Calu3 (cell line): ENCODE measurements at regions not wholly inside any gene's neighbourhood (a gene's known extent, or its start where the extent isn't known, plus 50 kb on each side); places are given as distances from the start of the nearest gene placed in this dataset.

Source experiments
- BruUV-seq: library from RNA; stranded (reverse); fragments of 400-500 nt; replicated peaks from 2 replicates; lab custom pipeline; 2021; lab: Mats Ljungman, UMichigan
- CTCF ChIA-PET: fragments of 300-600 bp; sonication (Branson Sonifier 250); formaldehyde crosslinking; loops from one replicate; lab custom pipeline; 2022; ENCODE audit warnings: antibody characterized with exemption; lab: Charles Lee
- DNase-seq: peaks from one replicate; pipeline ENCODE4 v3.0.0; 2022
- H3K27ac Mint-ChIP-seq: one replicate; pipeline ENCODE4 v1.8.0; 2022; ENCODE audit warnings: mixed read lengths; ENCODE audit not compliant: unreplicated experiment
- H3K27me3 Mint-ChIP-seq: one replicate; pipeline ENCODE4 v1.8.0; 2022; ENCODE audit warnings: mixed read lengths; ENCODE audit not compliant: unreplicated experiment
- H3K36me3 Mint-ChIP-seq: one replicate; pipeline ENCODE4 v1.8.0; 2022; ENCODE audit warnings: mild to moderate bottlenecking, moderate library complexity, mixed read lengths; ENCODE audit not compliant: insufficient read depth, unreplicated experiment
- H3K4me1 Mint-ChIP-seq: one replicate; pipeline ENCODE4 v1.8.0; 2022; ENCODE audit warnings: mild to moderate bottlenecking, low read depth, mixed read lengths; ENCODE audit not compliant: unreplicated experiment
- H3K4me3 Mint-ChIP-seq: one replicate; pipeline ENCODE4 v1.8.0; 2022; ENCODE audit warnings: mild to moderate bottlenecking, low read depth, moderate library complexity, mixed read lengths; ENCODE audit not compliant: unreplicated experiment
- H3K9me3 Mint-ChIP-seq: one replicate; pipeline ENCODE4 v1.8.0; 2022; ENCODE audit warnings: low read depth, mixed read lengths; ENCODE audit not compliant: unreplicated experiment
- CTCF ChIP-seq: fragments of 200-600 bp; IDR thresholded peaks from one replicate; pipeline ENCODE4 v1.8.0; 2022; ENCODE audit warnings: antibody characterized with exemption; ENCODE audit not compliant: unreplicated experiment
- intact Hi-C: fragments of 100-400 bp; cut with micrococcal nuclease; formaldehyde crosslinking; loops from one replicate; pipeline ENCODE4 v1.10.0; 2022; ENCODE audit not compliant: unreplicated experiment

DNA sequence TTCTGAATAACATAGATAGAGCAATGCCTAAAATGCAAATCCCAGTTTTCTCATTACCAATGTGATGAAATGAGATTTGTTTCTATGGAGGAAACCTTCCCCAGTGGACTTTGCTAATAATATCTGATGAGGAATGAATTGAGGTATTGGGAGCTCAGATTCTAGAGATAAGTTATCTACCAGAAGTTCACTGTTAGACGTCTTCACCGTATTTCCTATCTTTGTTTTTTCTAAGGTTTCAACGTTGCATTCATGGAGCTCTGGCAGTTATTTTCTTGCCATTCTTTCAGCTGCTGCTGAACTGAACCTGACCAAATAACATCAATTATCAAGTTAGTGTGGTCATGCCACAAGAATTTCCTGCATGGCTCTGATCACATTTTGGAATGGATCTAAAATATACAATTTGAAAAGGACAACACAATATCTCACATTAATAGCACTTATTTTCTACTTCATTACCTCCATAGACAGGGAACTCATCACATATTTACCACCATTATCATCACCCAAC, 511.8 kb upstream of the LCORL start:
- no peaks in the 10 kb centered on the region for H3K27me3 Mint-ChIP-seq
- intact Hi-C loops, result no loop called here
- no peaks in the 10 kb centered on the region for H3K4me1 Mint-ChIP-seq
- DNase-seq, result no peak
- CTCF ChIA-PET, result no interaction called here
- no peak overlapping the region for H3K27ac Mint-ChIP-seq
- TF ChIP-seq CTCF, result no peak
- peaks cover 9% of the 10 kb centered on the region for H3K9me3 Mint-ChIP-seq
- BruUV-seq, result no TSS peak
- no peaks in the 10 kb centered on the region for H3K36me3 Mint-ChIP-seq
- no peak overlapping the region for H3K4me3 Mint-ChIP-seq

DNA sequence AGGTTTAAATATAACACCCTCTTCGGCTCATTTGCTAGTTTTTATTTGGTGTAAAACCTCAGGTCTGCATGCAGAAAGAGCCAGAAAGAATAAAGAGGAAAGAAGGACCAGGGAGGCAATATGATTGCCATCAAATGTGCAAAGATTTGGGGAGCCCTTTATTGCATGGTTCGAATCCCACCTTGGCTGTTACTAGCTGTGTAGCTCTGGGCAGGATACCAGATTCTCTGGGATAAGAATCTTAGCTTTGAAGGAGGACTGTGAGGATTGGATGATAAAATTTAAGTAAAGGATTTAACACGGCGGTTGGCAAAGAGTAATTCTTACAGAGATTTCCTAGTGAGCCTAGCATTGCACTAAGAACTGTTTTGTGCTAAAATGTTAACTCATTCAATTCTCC, 510.2 kb upstream of the LCORL start:
- peaks cover 9% of the 10 kb centered on the region for H3K9me3 Mint-ChIP-seq
- DNase-seq, result no peak
- H3K27ac Mint-ChIP-seq, result no peak overlapping the region
- H3K27me3 Mint-ChIP-seq, result no peaks in the 10 kb centered on the region
- intact Hi-C loops, result no loop called here
- CTCF ChIA-PET, result no interaction called here
- BruUV-seq, result no TSS peak
- TF ChIP-seq CTCF, result no peak
- H3K4me3 Mint-ChIP-seq, result no peak overlapping the region
- H3K36me3 Mint-ChIP-seq, result no peaks in the 10 kb centered on the region
- no peaks in the 10 kb centered on the region for H3K4me1 Mint-ChIP-seq

DNA sequence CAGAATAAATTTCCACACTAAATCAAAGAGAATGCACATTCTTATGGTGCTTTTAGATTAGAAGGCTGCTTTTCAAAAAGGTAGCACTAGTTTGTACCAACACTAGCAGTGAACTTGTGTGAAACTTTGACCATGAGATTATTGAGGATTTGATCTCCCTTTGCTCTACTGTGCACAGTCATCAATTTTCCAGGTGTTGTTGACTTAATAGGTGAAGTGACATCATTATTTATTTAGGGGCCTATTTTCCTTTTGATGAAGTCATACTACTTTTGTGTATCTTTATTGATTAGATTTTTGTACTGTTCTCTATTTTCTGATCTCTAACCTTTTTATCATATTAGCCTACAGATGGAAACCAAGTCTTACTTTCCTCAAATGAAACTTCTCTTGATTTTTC, 507.9 kb upstream of the LCORL start:
- H3K27me3 Mint-ChIP-seq, result no peaks in the 10 kb centered on the region
- no TSS peak for BruUV-seq
- CTCF ChIA-PET, result no interaction called here
- intact Hi-C loops, result no loop called here
- TF ChIP-seq CTCF, result no peak
- no peak overlapping the region for H3K27ac Mint-ChIP-seq
- no peaks in the 10 kb centered on the region for H3K36me3 Mint-ChIP-seq
- H3K9me3 Mint-ChIP-seq, result peaks cover 5% of the 10 kb centered on the region
- H3K4me3 Mint-ChIP-seq, result no peak overlapping the region
- no peaks in the 10 kb centered on the region for H3K4me1 Mint-ChIP-seq
- DNase-seq, result no peak

GRCh38 chr4:18524667-18525066, 503.1 kb upstream of the LCORL start:
- Mint-ChIP-seq H3K27ac (no peak overlapping the region), H3K27me3 (no peaks in the 10 kb centered on the region), H3K9me3 (peaks cover 2% of the 10 kb centered on the region), H3K4me1 (no peaks in the 10 kb centered on the region), H3K4me3 (no peak overlapping the region), H3K36me3 (peaks cover 5% of the 10 kb centered on the region)
- intact Hi-C loops, result no loop called here
- no TSS peak for BruUV-seq
- DNase-seq, result no peak
- CTCF ChIA-PET, result no interaction called here
- TF ChIP-seq CTCF, result no peak

GRCh38 chr4:18518098-18518497, 496.5 kb upstream of the LCORL start:
- intact Hi-C loops, result no loop called here
- BruUV-seq, result no TSS peak
- CTCF ChIA-PET, result no interaction called here
- no peak for TF ChIP-seq CTCF
- H3K4me3 Mint-ChIP-seq, result no peak overlapping the region
- no peaks in the 10 kb centered on the region for H3K4me1 Mint-ChIP-seq
- H3K36me3 Mint-ChIP-seq, result peaks cover 5% of the 10 kb centered on the region
- no peaks in the 10 kb centered on the region for H3K27me3 Mint-ChIP-seq
- no peak overlapping the region for H3K27ac Mint-ChIP-seq
- H3K9me3 Mint-ChIP-seq, result peaks cover 5% of the 10 kb centered on the region
- no peak for DNase-seq
